GM13976 (cell line): ENCODE measurements at regions not wholly inside any gene's neighbourhood (a gene's known extent, or its start where the extent isn't known, plus 50 kb on each side); places are given as distances from the start of the nearest gene placed in this dataset.

Experiments
- DNase-seq: peaks from one replicate; pipeline ENCODE4 v3.0.0; 2012; ENCODE audit warnings: low spot score
- CTCF ChIP-seq: IDR thresholded peaks from 2 replicates; pipeline ENCODE4 v1.5.1; 2012; ENCODE audit warnings: borderline replicate concordance, mild to moderate bottlenecking; ENCODE audit not compliant: insufficient read depth; ENCODE audit errors: extremely low read depth, missing control alignments, control extremely low read depth
- in situ Hi-C: fragments of 300-500 bp; cut with MboI; formaldehyde crosslinking; loops from one replicate; pipeline ENCODE4 v1.12.0; 2022; ENCODE audit warnings: low sequenced_read_pairs, mixed read lengths, inconsistent platforms; ENCODE audit not compliant: unreplicated experiment

- TF ChIP-seq CTCF: no peak
- in situ Hi-C loops: loop anchor here (25.0 kb wide), 1 partner anchor 397 kb away; no protein-coding TSS in a partner anchor
- DNase-seq: no peak
Measured at GRCh38 chr4:181140037-181140603, 1103.1 kb upstream of the TENM3 start.

- peak; percentile 53 for DNase-seq
- in situ Hi-C loops: loop anchor here (25.0 kb wide), 1 partner anchor 394 kb away; no protein-coding TSS in a partner anchor
- peak; percentile 92 for TF ChIP-seq CTCF
Measured at GRCh38 chr4:181143250-181143854, 1099.8 kb upstream of the TENM3 start.

- in situ Hi-C loops: loop anchor here (25.0 kb wide), 1 partner anchor 391 kb away; no protein-coding TSS in a partner anchor
- no peak for DNase-seq
- no peak for TF ChIP-seq CTCF
Measured at GRCh38 chr4:181146051-181146450, 1097.2 kb upstream of the TENM3 start.

GRCh38 chr4:181147416-181147951 lies 1095.7 kb upstream of the TENM3 start:
- no peak for TF ChIP-seq CTCF
- no peak for DNase-seq
- in situ Hi-C loops: loop anchor here (25.0 kb wide), 1 partner anchor 390 kb away; no protein-coding TSS in a partner anchor

- no peak for TF ChIP-seq CTCF
- in situ Hi-C loops: loop anchor here (25.0 kb wide), 1 partner anchor 389 kb away; no protein-coding TSS in a partner anchor
- no peak for DNase-seq
Measured at GRCh38 chr4:181148470-181148869, 1094.7 kb upstream of the TENM3 start.

GRCh38 chr4:181150191-181150590 lies 1093.0 kb upstream of the TENM3 start:
- no peak for DNase-seq
- in situ Hi-C loops: no loop called here
- TF ChIP-seq CTCF: no peak

- TF ChIP-seq CTCF: no peak
- DNase-seq: no peak
- in situ Hi-C loops: no loop called here
Measured at GRCh38 chr4:181151856-181152255, 1091.3 kb upstream of the TENM3 start.
